Sigmoid colon (tissue), 6 donors: ENCODE measurements at regions not wholly inside any gene's neighbourhood (a gene's known extent, or its start where the extent isn't known, plus 50 kb on each side); places are given as distances from the start of the nearest gene placed in this dataset.

Source experiments
- DNase-seq: peaks from one replicate; pipeline ENCODE4 v3.0.0-alpha.2; 2019
- H3K27ac ChIP-seq, 4 donors: fragments of 200-600 bp; sonication (generic); one replicate each; pipeline ENCODE4 v1.5.1; 2016 to 2019; ENCODE audit warnings: mild to moderate bottlenecking in 1 of 4
- H3K27me3 ChIP-seq, 3 donors: fragments of 200-600 bp; sonication (generic); one replicate each; pipeline ENCODE4 v1.5.1; 2019; ENCODE audit warnings: mild to moderate bottlenecking in 1 of 3
- H3K36me3 ChIP-seq, 4 donors: fragments of 200-600 bp; sonication (generic); one replicate each; pipeline ENCODE4 v1.5.1; 2016 to 2019
- H3K4me1 ChIP-seq, 4 donors: fragments of 200-600 bp; sonication (generic); one replicate each; pipeline ENCODE4 v1.5.1; 2017 to 2019
- H3K4me3 ChIP-seq, 4 donors: fragments of 200-600 bp; sonication (generic); one replicate each; pipeline ENCODE4 v1.5.1; 2017 to 2019; ENCODE audit warnings: mild to moderate bottlenecking in 2 of 4, moderate library complexity in 1 of 4
- H3K9me3 ChIP-seq, 4 donors: fragments of 200-600 bp in 3 of 4; sonication (generic) in 3 of 4; one replicate each; pipeline versions ENCODE4 v1.5.1 to v1.6.1; 2013 to 2019
- EP300 ChIP-seq, 4 donors: sonication (generic); formaldehyde crosslinking; IDR thresholded peaks; one replicate each; pipeline ENCODE4 v1.6.1; 2017; ENCODE audit warnings: antibody characterized with exemption in 4 of 4
- POLR2A ChIP-seq, 2 donors: fragments of 450-650 bp; IDR thresholded peaks; one replicate each; pipeline ENCODE4 v1.6.1; 2016; ENCODE audit warnings: antibody characterized with exemption in 2 of 2, mild to moderate bottlenecking in 2 of 2, moderate library complexity in 2 of 2
- POLR2AphosphoS5 ChIP-seq, 4 donors: sonication (generic); formaldehyde crosslinking; IDR thresholded peaks; one replicate each; pipeline ENCODE4 v1.6.1; 2017; ENCODE audit warnings: antibody characterized with exemption in 4 of 4
- WGBS, 2 donors: extraction: QIAGEN DNeasy Blood & Tissue Kit; methylation state at CpG; one replicate each; pipeline ENCODE4 v1.1.7; 2013; 5-methylcytosine and 5-hydroxymethylcytosine counted together
- intact Hi-C: fragments of 100-400 bp; cut with DNase I; formaldehyde crosslinking; loops from one replicate; pipeline ENCODE4 v1.15.1; 2023
- TF ChIP-seq, protein P1 (sequence below), 4 experiments: fragments of 450-650 bp in 3 of 4; fragments of 200-600 bp in 1 of 4; IDR thresholded peaks; one replicate each; pipeline ENCODE4 v1.5.1; 2016 to 2019; ENCODE audit warnings: antibody characterized with exemption in 4 of 4, mild to moderate bottlenecking in 3 of 4, moderate library complexity in 2 of 4
- donor health status: healthy with polysubstance abuse.
- donor health status: healthy.

- H3K9me3 ChIP-seq = no peaks in the 10 kb centered on the region
- 88 to 91% methylated on average over 6 of the region's 6 CpGs for WGBS, 2 donors
- H3K27ac ChIP-seq = no peak overlapping the region
- TF ChIP-seq POLR2AphosphoS5 (IDR thresholded peaks at IDR 0.05) = no peak
- no peak for TF ChIP-seq EP300 (IDR thresholded peaks at IDR 0.05)
- no peak for TF ChIP-seq POLR2A (IDR thresholded peaks at IDR 0.05)
- TF ChIP-seq, protein P1, sequence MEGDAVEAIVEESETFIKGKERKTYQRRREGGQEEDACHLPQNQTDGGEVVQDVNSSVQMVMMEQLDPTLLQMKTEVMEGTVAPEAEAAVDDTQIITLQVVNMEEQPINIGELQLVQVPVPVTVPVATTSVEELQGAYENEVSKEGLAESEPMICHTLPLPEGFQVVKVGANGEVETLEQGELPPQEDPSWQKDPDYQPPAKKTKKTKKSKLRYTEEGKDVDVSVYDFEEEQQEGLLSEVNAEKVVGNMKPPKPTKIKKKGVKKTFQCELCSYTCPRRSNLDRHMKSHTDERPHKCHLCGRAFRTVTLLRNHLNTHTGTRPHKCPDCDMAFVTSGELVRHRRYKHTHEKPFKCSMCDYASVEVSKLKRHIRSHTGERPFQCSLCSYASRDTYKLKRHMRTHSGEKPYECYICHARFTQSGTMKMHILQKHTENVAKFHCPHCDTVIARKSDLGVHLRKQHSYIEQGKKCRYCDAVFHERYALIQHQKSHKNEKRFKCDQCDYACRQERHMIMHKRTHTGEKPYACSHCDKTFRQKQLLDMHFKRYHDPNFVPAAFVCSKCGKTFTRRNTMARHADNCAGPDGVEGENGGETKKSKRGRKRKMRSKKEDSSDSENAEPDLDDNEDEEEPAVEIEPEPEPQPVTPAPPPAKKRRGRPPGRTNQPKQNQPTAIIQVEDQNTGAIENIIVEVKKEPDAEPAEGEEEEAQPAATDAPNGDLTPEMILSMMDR (IDR thresholded peaks at IDR 0.05) = no peak
- no peak for DNase-seq
- no peaks in the 10 kb centered on the region for H3K27me3 ChIP-seq
- H3K4me1 ChIP-seq = peaks cover 0 to 27% (median 15%) of the 10 kb centered on the region in 4 donors
- no peak overlapping the region for H3K4me3 ChIP-seq
- intact Hi-C loops = no loop called here
- H3K36me3 ChIP-seq = no peaks in the 10 kb centered on the region
Measured at GRCh38 chr17:72340836-72341235, 220.0 kb downstream of the SOX9 start.

DNA sequence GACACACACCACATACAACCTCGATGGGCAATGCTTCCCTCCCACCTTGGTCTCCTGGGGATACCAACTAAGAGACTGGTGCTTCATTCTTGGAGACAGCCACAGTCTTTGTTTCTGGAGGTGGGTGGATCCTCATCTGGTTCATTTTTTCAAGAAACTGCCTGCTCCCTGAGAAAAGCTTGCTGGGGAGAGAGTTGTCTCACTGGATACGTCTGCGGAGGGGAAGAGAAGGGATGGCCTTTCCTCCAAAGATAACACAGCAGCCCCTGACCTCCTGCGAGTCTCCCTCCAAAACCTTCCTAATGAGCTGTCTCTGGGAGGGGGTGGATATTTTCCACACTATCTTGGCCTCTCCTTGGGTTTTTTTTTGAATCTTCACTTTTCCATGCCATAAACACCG is 221.2 kb downstream of the SOX9 start:
- intact Hi-C loops = no loop called here
- WGBS, 2 donors = 75 to 90% methylated on average over 5 of the region's 5 CpGs
- peaks cover 0 to 27% (median 15%) of the 10 kb centered on the region in 4 donors for H3K4me1 ChIP-seq
- no peak for DNase-seq
- H3K27ac ChIP-seq = no peak overlapping the region
- H3K9me3 ChIP-seq = no peaks in the 10 kb centered on the region
- no peaks in the 10 kb centered on the region for H3K27me3 ChIP-seq
- no peaks in the 10 kb centered on the region for H3K36me3 ChIP-seq
- TF ChIP-seq EP300 (IDR thresholded peaks at IDR 0.05) (no peak), POLR2AphosphoS5 (IDR thresholded peaks at IDR 0.05) (no peak), POLR2A (IDR thresholded peaks at IDR 0.05) (no peak)
- TF ChIP-seq, protein P1 (IDR thresholded peaks at IDR 0.05) = no peak
- no peak overlapping the region for H3K4me3 ChIP-seq

GRCh38 chr17:72342627-72343527 is 222.1 kb downstream of the SOX9 start:
- no peak overlapping the region for H3K4me3 ChIP-seq
- WGBS, 2 donors = 79 to 89% methylated on average over 28 of the region's 28 CpGs
- H3K27ac ChIP-seq = no peak overlapping the region
- no peak for DNase-seq
- peaks cover 0 to 27% (median 15%) of the 10 kb centered on the region in 4 donors for H3K4me1 ChIP-seq
- intact Hi-C loops = no loop called here
- H3K9me3 ChIP-seq = no peaks in the 10 kb centered on the region
- H3K27me3 ChIP-seq = no peaks in the 10 kb centered on the region
- TF ChIP-seq POLR2AphosphoS5 (IDR thresholded peaks at IDR 0.05) (no peak), POLR2A (IDR thresholded peaks at IDR 0.05) (no peak), EP300 (IDR thresholded peaks at IDR 0.05) (no peak)
- TF ChIP-seq, protein P1 (IDR thresholded peaks at IDR 0.05) = no peak
- no peaks in the 10 kb centered on the region for H3K36me3 ChIP-seq

DNA sequence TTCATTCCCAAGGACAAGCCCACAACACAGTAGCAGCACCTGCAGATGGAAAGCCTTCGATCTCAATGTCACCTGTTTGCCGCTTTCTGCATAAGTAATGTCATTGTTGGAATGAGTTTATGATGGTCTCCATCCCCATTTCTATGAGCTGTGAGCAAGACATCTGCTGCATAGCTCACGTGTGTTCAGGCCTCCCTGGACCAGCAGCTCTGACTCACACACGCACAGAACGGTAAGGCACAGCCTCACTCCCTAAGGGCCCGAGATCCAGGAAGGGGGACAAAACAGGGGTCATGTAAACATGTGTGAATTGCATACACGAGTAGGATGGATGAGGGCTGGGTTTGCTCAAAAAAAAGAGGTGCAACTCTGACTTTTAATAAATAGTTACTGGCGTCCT is 223.1 kb downstream of the SOX9 start:
- Histone ChIP-seq H3K36me3 (no peaks in the 10 kb centered on the region), H3K4me3 (no peak overlapping the region), H3K27ac (no peak overlapping the region), H3K27me3 (no peaks in the 10 kb centered on the region), H3K4me1 (peaks cover 0 to 19% (median 7%) of the 10 kb centered on the region in 4 donors), H3K9me3 (no peaks in the 10 kb centered on the region)
- WGBS, 2 donors = 85 to 86% methylated on average over 8 of the region's 8 CpGs
- DNase-seq = no peak
- TF ChIP-seq POLR2A (IDR thresholded peaks at IDR 0.05) (no peak), EP300 (IDR thresholded peaks at IDR 0.05) (no peak), POLR2AphosphoS5 (IDR thresholded peaks at IDR 0.05) (no peak)
- TF ChIP-seq, protein P1 (IDR thresholded peaks at IDR 0.05) = no peak
- intact Hi-C loops = no loop called here
